ENCODE measurements at regions not wholly inside any gene's neighbourhood (a gene's known extent, or its start where the extent isn't known, plus 50 kb on each side); places are given as distances from the start of the nearest gene placed in this dataset.

DNA sequence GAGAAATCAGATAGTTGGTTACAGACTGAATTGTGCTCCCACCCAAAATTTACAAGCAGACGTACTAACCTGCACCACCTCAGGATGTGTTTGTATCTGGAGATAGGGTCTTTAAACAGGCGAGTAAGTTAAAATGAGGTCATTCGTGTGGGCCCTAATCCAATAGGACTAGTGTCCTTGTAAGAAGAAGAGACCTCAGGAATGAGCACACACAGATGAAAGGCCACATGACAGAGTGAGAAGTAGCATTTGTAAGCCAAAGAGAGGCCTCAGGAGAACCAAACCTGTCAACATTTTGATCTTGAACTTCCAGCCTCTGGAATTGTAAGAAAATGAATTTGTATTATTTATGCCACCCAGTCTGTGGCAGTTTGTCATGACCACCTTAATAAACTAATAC, 149.5 kb upstream of the VWC2 start:
- Mint-ChIP-seq H3K27ac (no peak overlapping the region), H3K4me1 (ENCODE audit: low read depth) (no peaks in the 10 kb centered on the region), H3K9me3 (peaks cover 11% of the 10 kb centered on the region), H3K36me3 (no peaks in the 10 kb centered on the region), H3K4me3 (no peak overlapping the region), H3K27me3 (no peaks in the 10 kb centered on the region)
- DNase-seq = no peak
- intact Hi-C loops (cut with micrococcal nuclease) = no loop called here
- CTCF ChIA-PET = no interaction called here
- POLR2A ChIA-PET = no interaction called here

DNA sequence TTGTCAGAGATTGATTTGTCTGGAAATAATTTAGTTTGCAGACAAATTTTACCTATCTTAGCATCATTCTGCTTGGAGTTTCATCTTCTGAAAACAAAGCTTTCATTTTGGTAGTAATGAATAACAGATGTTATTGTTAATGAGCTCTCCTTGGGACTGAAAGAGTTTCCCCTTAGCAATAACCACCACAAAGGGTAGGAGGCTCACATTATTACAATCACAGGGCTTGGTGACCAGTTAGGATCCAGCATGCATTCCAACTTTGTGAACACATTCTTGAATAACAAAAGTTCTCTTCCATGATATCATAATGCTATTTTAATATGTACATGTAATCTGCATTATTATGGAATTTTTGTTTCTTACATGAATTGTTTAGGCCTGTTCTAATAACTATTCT, 148.8 kb upstream of the VWC2 start:
- no peak overlapping the region for H3K4me3 Mint-ChIP-seq
- no peaks in the 10 kb centered on the region for H3K27me3 Mint-ChIP-seq
- intact Hi-C loops (cut with micrococcal nuclease) = no loop called here
- ChIA-PET CTCF (no interaction called here), POLR2A (no interaction called here)
- H3K9me3 Mint-ChIP-seq = peaks cover 6% of the 10 kb centered on the region
- no peaks in the 10 kb centered on the region for H3K36me3 Mint-ChIP-seq
- DNase-seq = no peak
- H3K27ac Mint-ChIP-seq = no peak overlapping the region
- no peaks in the 10 kb centered on the region for H3K4me1 Mint-ChIP-seq (ENCODE audit: low read depth)

DNA sequence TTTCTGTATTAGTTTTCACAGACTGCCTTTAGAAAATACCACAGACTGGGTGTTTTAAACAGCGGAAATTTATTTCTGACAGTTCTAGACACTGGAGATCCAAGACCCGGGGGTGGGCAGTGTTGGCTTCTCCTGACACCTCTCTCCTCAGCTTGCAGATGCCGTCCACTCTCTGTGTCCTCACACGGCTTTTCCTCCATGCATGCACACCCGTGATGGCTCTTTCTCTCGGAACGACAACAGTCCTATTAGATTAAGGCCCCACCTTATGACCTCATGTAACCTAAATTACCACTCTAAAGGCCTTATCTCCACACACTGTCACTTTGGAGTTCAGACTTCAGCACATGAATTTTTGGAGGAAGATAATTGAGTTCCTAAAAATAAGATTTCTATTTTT, 142.9 kb upstream of the VWC2 start:
- CTCF ChIA-PET = no interaction called here
- POLR2A ChIA-PET = no interaction called here
- Mint-ChIP-seq H3K9me3 (no peaks in the 10 kb centered on the region), H3K27ac (no peak overlapping the region), H3K4me1 (ENCODE audit: low read depth) (no peaks in the 10 kb centered on the region), H3K36me3 (no peaks in the 10 kb centered on the region), H3K4me3 (no peak overlapping the region), H3K27me3 (no peaks in the 10 kb centered on the region)
- DNase-seq = no peak
- intact Hi-C loops (cut with micrococcal nuclease) = no loop called here

DNA sequence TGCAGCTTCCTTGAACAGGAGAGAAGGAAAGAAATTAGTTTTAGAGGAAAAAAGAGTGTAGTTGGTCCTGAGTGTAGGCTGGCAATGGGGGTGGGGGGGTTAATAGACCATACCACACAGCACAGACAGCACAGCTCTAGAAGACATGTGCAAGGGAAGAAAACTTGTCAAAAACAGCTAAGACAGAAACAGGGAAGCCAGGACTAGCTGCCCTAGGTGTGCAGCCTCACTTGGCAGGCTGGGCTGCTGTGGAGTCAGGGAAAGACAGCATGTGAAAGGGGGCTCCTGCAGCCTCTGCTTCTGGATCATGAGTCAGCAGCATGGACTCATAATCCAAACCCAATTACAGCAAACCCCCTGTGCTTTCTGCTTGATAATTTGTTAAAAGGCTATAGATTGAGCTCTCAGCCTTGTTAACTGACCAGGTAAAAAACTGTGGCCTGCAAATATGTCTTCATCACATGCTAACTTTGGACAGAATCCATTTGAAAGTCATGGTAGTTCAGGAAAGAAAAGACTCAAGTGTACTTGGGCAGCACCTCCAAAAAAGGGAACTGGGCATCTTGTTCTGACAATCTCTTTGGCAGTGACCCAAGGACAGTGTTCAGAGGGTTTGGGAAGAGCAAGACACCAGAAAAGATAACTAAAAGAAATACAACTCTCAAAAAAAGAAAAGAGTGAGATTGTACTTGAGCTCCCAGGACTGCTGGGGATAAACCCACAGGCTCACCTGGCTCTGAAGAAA, 142.2 kb upstream of the VWC2 start:
- intact Hi-C loops (cut with micrococcal nuclease) = no loop called here
- ChIA-PET CTCF (no interaction called here), POLR2A (no interaction called here)
- no peak for DNase-seq
- Mint-ChIP-seq H3K9me3 (no peaks in the 10 kb centered on the region), H3K4me1 (ENCODE audit: low read depth) (no peaks in the 10 kb centered on the region), H3K27me3 (no peaks in the 10 kb centered on the region), H3K36me3 (no peaks in the 10 kb centered on the region), H3K4me3 (no peak overlapping the region), H3K27ac (no peak overlapping the region)

DNA sequence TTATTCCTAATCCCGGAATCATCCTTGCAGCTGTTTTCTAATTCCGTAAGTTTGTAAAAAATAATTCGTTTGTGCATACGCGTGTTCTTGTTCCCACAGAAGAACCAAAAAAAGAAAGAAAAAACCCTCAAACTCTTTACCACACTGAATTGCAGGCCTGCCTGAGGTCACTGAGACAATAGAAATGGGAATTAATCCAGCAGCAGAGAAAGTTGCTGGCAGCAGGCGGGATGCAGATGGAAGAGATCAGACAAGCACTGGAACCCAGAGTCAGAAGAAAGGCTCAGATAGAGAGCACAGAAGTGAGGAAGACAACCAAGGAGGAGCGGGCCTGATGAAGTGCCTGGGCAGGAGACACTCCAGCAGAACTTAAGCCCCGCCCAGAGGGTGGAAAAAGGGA, 141.5 kb upstream of the VWC2 start:
- no peak overlapping the region for H3K27ac Mint-ChIP-seq
- H3K4me3 Mint-ChIP-seq = no peak overlapping the region
- no peaks in the 10 kb centered on the region for H3K4me1 Mint-ChIP-seq (ENCODE audit: low read depth)
- no peaks in the 10 kb centered on the region for H3K9me3 Mint-ChIP-seq
- H3K36me3 Mint-ChIP-seq = no peaks in the 10 kb centered on the region
- POLR2A ChIA-PET = no interaction called here
- no peak for DNase-seq
- CTCF ChIA-PET = no interaction called here
- H3K27me3 Mint-ChIP-seq = no peaks in the 10 kb centered on the region
- intact Hi-C loops (cut with micrococcal nuclease) = no loop called here

DNA sequence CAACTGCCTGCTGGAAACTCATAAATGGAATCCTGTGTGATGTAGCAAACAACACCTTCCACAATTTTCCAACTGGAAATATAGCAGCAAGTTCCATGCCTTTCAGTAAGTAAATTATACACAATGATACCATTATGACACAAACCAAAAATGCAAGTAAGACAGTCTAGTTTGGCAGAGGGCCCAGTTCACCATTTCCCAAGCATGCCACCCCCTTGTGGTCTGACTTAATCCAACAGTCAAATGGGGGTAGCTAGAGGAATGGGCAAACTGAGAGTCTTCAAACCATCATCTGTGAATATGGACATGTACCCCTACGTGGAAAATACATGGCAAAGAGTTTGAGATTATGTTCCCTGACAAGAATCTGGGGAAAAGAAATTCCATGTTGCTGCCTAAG, 137.6 kb upstream of the VWC2 start:
- Mint-ChIP-seq H3K36me3 (no peaks in the 10 kb centered on the region), H3K27me3 (no peaks in the 10 kb centered on the region), H3K4me3 (no peak overlapping the region), H3K9me3 (no peaks in the 10 kb centered on the region), H3K4me1 (ENCODE audit: low read depth) (no peaks in the 10 kb centered on the region), H3K27ac (no peak overlapping the region)
- POLR2A ChIA-PET = no interaction called here
- CTCF ChIA-PET = no interaction called here
- DNase-seq = no peak
- intact Hi-C loops (cut with micrococcal nuclease) = no loop called here

DNA sequence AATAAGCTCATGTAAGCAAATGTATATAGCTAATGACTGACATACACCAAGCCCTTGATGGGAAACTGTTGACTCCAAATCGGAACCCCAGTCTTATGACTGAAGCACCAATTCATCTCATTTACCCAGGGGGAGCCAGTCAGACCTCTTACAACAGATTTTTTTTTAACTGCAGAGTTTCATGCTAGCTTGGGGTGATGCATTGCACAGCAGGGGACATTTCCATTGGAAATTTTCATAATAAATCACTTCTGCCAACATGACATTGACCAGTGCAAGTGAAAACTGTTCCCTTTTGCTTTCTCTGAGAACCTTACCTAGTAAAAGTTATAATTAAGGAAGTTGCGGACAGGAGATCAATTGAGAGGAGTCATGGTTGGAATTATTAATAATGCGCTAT, 137.0 kb upstream of the VWC2 start:
- intact Hi-C loops (cut with micrococcal nuclease) = no loop called here
- Mint-ChIP-seq H3K27me3 (no peaks in the 10 kb centered on the region), H3K27ac (no peak overlapping the region), H3K4me1 (ENCODE audit: low read depth) (no peaks in the 10 kb centered on the region), H3K4me3 (no peak overlapping the region), H3K36me3 (no peaks in the 10 kb centered on the region), H3K9me3 (no peaks in the 10 kb centered on the region)
- POLR2A ChIA-PET = no interaction called here
- no peak for DNase-seq
- CTCF ChIA-PET = no interaction called here

DNA sequence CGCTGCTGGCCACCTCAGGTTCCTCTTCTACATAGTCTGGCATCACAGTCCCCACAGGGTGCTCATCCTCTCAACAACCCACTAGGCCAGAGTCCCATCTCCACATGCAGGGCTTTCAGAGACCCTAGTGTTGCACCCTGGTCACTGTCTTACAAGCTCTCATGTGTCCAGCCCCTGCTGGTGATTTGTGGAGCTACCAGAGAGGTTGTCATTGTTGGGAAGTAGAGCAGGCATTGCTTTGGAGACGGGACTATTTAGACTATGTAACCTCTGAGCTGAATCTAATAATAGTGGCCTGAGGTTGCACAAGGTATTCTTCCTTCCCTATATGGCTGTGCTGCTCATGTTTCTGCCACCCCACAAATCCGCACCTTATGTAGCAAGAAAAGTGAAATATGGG, 135.3 kb upstream of the VWC2 start:
- no peaks in the 10 kb centered on the region for H3K9me3 Mint-ChIP-seq
- no peak overlapping the region for H3K4me3 Mint-ChIP-seq
- intact Hi-C loops (cut with micrococcal nuclease) = no loop called here
- H3K4me1 Mint-ChIP-seq (ENCODE audit: low read depth) = no peaks in the 10 kb centered on the region
- no peaks in the 10 kb centered on the region for H3K27me3 Mint-ChIP-seq
- H3K36me3 Mint-ChIP-seq = no peaks in the 10 kb centered on the region
- ChIA-PET POLR2A (no interaction called here), CTCF (no interaction called here)
- no peak for DNase-seq
- no peak overlapping the region for H3K27ac Mint-ChIP-seq

DNA sequence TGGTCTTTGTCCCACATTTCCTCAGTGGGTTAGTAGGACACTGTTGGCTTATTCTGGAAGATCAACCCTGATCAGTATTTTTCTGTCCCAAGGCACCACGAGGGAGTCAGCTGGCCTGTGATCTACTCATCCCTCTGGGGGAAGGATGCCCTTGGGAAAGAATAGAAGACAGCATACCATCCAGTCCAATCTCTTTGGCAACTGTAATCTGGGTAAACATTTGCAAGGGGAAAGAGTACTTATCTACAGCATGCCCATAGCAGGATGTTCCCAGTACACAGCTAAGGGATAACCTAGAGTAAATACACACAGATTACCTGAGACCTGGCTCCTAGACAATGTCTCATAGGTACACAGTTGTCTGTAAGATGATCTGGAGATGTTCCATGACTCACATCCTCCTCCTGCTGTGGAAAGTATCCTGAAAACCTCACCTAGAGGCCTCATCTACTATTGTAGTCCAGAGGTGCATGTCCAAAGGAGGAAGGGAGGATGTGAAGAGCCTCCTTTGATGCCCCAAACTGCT, 134.3 kb upstream of the VWC2 start:
- no peak overlapping the region for H3K4me3 Mint-ChIP-seq
- DNase-seq = no peak
- ChIA-PET POLR2A (no interaction called here), CTCF (no interaction called here)
- H3K27me3 Mint-ChIP-seq = no peaks in the 10 kb centered on the region
- intact Hi-C loops (cut with micrococcal nuclease) = no loop called here
- H3K9me3 Mint-ChIP-seq = no peaks in the 10 kb centered on the region
- H3K4me1 Mint-ChIP-seq (ENCODE audit: low read depth) = no peaks in the 10 kb centered on the region
- H3K36me3 Mint-ChIP-seq = no peaks in the 10 kb centered on the region
- no peak overlapping the region for H3K27ac Mint-ChIP-seq

DNA sequence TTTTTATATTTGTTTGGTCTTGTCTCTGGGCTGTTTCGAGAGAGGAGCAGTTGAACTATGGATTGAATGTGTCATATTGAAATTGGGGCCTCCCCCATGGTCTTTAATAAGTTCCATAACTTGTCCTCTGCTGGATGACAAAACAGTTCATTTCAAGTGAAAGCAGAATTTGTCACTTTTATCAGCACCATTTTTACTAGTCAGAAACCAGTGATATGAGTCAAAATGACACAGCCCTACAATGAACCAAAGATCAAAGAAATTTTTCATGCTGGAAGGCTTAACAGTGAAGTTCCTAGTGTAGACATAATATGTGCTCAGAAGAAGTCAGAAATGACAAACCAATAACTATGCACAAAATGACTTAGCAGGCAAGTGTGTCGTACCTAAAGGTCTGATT, 133.6 kb upstream of the VWC2 start:
- no peak for DNase-seq
- Mint-ChIP-seq H3K27ac (no peak overlapping the region), H3K27me3 (no peaks in the 10 kb centered on the region), H3K36me3 (no peaks in the 10 kb centered on the region), H3K4me1 (ENCODE audit: low read depth) (no peaks in the 10 kb centered on the region), H3K4me3 (no peak overlapping the region), H3K9me3 (no peaks in the 10 kb centered on the region)
- POLR2A ChIA-PET = no interaction called here
- CTCF ChIA-PET = no interaction called here
- intact Hi-C loops (cut with micrococcal nuclease) = no loop called here

DNA sequence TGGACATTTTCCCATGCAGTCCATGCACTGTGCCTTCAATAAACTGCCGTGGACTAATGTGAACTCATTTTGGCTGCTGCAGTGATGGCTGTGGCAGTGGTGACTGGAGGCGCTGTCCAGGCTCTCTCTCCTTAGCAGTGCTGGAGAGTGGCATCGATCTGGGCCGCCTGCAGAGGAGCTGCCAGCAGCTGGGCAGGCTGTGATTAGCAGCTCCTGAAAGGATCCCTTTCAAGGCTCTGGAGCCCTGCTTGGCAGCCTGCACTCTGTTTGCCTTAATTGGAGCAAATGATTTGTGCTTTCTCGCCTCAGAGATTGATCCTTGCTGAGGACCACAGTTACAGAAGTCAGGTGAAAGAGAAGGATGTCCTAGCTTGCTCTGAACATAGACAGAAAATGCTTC, 130.1 kb upstream of the VWC2 start:
- intact Hi-C loops (cut with micrococcal nuclease) = no loop called here
- ChIA-PET POLR2A (no interaction called here), CTCF (no interaction called here)
- no peak overlapping the region for H3K4me3 Mint-ChIP-seq
- DNase-seq = no peak
- no peaks in the 10 kb centered on the region for H3K36me3 Mint-ChIP-seq
- H3K27ac Mint-ChIP-seq = no peak overlapping the region
- no peaks in the 10 kb centered on the region for H3K27me3 Mint-ChIP-seq
- no peaks in the 10 kb centered on the region for H3K9me3 Mint-ChIP-seq
- no peaks in the 10 kb centered on the region for H3K4me1 Mint-ChIP-seq (ENCODE audit: low read depth)

DNA sequence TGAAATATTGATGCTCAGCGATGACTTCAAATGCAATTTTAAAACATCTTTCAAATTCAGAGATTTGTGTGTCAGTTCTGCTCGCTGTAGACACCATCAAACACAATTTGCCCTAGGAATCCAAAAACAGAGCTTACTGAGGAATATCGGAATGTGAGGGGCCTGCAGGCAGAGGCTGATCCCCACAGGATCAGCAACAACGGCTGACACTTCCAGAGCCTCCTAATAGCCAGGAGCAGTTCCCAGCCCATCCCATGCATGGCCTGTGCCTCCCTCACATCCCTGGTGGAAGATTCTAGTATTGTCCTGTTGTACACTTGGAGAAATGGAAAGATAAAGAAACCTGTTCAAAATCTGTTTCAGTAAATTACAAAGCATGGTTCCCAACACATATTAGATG, 129.7 kb upstream of the VWC2 start:
- DNase-seq = no peak
- Mint-ChIP-seq H3K36me3 (no peaks in the 10 kb centered on the region), H3K9me3 (no peaks in the 10 kb centered on the region), H3K4me3 (no peak overlapping the region), H3K4me1 (ENCODE audit: low read depth) (no peaks in the 10 kb centered on the region), H3K27ac (no peak overlapping the region), H3K27me3 (no peaks in the 10 kb centered on the region)
- intact Hi-C loops (cut with micrococcal nuclease) = no loop called here
- ChIA-PET CTCF (no interaction called here), POLR2A (no interaction called here)

DNA sequence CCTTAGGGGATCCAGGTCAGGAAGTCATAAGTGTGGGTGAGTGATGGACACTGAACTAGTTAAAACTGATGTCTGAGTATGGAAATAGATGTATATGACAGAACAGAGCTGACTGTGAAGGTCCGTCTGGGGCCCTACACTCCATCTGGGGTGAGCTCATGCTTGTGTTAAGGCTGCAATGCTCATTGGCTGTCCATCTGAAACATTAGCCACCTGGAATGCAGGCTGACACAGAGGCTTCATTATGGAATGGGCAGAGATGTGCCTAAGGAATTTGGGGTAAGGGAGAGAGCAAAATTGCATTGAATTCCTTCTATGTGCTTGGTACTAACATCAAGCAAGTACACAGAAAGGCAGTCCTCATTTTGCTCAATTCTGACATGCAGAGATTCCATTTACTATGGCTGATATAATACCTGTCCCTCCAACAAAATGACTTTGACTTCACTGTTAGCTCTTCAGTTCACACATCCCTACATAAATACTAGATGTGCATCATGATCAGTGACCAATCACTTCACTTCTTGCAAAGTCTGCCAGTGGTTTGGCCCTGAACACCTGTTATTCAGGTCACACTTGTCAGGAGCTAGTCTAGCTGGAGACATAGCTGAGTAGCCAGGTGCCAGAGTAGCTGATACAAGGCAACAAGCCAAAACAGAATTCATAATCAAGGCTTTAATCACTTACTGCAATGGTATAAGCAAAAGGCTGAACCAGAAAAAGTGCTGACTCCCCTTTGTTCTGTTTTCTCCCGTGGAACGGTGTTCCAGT, 128.9 kb upstream of the VWC2 start:
- ChIA-PET CTCF (no interaction called here), POLR2A (no interaction called here)
- Mint-ChIP-seq H3K36me3 (no peaks in the 10 kb centered on the region), H3K4me1 (ENCODE audit: low read depth) (no peaks in the 10 kb centered on the region), H3K27ac (no peak overlapping the region), H3K27me3 (no peaks in the 10 kb centered on the region), H3K4me3 (no peak overlapping the region), H3K9me3 (no peaks in the 10 kb centered on the region)
- no peak for DNase-seq
- intact Hi-C loops (cut with micrococcal nuclease) = no loop called here

Measured in activated CD4-positive, alpha-beta memory T cell treated with anti-CD3 and anti-CD28 coated beads for 36 hours (primary cell).